Kidney tubule cell (primary cell): ENCODE measurements at regions not wholly inside any gene's neighbourhood (a gene's known extent, or its start where the extent isn't known, plus 50 kb on each side); places are given as distances from the start of the nearest gene placed in this dataset.

ENCODE experiments used
- DNase-seq: peaks from one replicate; pipeline ENCODE4 v3.0.0-alpha.2; 2018; ENCODE audit warnings: low spot score

DNA sequence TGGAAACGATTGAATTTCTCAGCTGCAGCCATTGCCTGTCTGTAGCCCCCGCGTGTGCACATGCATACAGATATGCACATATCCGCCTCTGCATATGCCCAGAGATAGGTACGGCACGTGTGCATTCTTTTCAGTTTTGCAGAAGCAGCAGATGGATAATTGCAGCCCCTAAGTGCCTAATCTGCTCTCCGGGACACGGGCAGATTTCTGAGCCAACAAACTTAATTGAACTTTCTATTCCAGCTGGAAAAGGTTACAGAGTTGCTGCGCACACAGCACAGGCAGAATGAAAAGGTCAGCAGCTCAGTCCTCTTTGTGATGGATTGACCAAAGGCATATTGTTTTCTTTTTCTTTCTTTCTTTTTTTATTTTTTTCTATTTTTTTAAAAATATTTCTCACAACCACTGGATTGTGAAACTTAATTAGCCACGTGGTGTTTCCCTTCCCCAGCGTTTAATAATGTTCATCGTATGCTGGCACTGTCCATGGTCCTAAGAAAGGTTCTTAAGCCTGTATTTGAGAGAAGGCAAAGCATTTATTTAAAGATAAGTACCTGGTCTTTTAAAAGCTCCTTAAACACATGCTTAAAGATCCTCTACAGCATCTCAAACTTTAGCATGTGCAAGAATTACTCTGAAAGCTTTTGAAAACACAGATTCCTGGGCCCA, 270.2 kb upstream of the BRINP1 start:
- DNase-seq, result peak; percentile 17

DNA sequence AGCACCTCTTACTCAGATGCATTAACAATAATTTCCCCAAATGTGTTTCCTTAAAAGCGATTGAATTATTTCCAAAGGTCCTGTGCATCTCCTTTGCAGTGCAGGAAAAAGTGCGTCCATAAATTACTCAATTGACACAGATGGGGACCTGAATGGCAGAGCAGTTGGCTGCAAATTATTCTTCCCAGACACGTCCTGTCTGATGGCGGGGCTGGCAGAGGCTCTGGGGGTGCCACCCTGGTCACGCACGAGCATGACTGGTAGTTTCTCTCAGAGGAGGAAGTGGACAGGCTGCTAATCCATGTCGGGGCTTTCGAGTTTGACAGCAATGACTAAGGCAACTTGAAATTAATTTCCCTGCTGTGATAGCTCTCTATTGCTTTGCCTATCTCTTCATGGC, 264.8 kb upstream of the BRINP1 start:
- DNase-seq, result no peak

DNA sequence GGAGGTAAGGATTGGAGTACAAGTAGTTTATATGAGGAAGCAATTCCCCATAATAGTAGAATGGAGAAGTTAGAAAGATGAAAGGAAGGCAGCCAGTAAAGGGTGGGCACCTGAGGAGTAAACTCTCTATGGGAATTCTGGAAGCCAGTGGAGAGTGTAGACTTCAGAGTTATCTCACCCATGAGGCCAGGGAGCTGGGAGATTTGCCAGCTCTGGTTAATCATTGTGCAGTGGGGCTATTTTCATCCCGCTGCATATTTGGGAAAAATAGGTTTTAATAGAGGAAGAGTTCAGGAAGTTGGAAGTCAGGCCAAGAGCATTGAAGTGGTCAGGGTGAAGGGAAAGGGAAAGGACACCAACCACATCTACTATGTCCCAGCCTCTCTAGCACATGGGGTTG, 242.3 kb upstream of the BRINP1 start:
- DNase-seq, result peak; percentile 40

DNA sequence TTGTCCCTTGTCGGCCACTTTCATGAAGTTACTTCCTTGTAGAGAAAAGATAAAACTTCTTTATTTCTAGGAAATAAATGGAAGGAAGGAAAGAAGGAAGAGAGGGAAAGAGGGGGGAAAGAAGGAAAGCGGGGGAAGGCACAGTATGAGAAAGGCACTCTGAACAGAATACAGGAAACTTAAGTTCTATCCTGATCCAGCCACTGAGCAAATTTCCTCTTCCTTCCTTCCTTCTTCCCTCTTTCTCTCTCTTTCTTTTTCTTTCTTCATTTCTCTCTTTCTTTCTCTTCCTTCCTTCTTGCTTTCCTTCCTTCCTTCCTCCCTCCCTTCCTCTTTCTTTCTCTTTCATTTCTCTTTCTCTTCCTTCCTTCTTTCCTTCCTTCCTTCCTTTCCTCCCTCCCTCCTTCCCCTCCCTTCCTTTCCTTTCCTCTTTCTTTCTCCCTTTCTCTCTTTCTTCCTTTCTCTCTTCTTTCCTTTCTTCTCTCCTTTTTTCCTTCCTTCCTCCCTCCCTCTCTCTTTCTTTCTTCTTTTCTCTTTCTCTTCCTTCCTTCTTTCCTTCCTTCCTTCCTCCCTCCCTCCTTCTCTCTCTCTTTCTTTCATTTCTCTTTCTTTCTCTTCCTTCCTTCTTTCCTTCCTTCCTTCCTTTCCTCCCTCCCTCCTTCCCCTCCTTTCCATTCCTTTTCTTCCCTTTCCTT, 240.2 kb upstream of the BRINP1 start:
- no peak for DNase-seq

DNA sequence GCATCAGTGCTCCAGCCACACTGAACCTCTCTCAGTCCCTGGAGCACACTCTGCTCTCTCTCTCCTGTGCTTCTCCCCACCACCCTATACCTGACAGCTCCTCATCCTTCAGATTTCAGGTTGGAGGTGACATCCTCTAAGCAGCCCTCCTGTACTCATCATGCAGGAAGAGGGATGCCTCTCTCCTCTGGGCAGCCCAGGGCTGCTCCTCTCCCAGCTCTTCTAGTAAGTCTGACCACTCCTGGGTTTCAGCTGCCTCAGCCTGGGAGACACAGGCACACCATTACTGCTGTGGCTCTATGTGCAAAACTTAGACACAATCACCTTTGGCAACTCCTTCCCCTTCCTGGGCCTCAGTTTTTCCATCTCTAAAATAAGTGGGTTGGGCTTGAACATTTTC, 232.4 kb upstream of the BRINP1 start:
- no peak for DNase-seq

DNA sequence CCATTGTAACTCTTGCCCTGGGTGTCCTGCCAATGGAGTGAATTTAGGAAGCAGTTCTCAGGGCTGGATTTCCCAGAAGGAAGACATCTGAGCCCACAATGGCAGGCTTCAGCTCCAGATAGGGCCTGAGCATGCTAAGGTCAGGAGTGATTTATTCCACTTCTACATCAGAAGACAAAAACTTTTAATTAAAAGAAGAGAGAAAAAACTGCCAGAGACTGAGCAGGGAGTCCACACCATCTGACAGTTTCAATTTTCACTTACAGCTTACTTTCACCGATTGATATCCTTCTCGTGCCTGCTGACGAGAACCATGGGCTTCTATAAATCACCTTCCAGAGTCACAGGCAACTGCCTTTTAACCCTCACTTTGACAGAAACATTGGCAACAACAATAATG, 228.3 kb upstream of the BRINP1 start:
- no peak for DNase-seq

DNA sequence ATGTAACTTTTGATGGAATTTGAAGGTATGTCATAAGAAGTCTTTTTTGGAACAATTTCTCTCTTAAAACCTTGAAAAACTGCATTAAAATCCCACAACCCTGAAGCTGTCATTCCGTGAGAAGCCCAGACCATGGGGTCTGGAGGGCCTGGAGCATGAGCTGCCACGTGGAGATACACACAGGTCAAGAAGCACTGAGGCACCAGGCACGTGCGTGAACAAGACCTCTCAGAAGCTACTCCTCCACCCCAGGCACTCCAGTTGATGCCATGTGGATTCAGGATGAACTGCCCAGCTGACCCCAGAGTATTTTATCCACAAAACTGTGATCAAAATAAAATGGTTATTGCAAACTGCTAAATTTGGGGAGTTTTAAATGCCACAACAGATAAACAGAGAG, 227.5 kb upstream of the BRINP1 start:
- DNase-seq, result no peak

DNA sequence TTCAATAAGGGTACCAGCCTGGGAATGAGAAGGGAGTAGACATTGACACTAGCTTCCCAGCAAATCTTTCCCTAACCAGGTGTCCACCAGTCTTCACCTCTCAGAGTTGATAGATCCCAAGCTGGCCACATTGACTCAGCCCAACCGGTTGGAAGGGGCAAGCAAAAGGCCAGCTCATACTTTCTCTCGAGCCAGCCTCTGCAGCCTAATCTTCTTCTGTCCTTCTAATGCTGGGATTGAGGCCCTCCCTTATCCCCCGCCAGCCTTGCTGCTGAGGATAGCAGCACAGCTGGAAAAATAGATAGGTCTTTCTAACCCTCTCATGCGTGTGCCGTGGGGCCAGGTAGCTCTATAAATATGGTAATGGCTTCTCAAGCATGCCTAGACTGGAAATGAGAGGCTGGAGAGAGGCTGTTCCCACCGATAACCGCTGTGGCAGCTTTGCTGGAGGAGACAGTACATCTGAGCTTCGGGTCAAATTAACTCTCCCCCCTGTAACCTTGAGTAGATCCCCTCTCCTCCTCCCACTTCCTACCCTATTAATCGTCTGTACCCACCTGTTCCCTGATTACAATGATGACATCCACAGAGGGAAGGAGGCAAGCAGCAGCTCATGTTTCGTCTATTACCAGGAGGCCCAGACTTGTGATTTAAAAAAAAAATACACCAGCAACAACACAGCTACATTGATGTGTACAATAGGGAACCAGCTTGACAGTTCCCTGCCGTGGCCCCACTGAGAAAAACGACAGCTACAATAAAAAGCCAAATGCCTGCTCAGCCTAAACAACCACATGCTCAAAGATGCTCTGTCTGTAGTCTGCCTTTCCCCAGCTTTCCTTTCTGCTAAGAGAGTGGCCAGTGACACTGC, 219.9 kb upstream of the BRINP1 start:
- no peak for DNase-seq

DNA sequence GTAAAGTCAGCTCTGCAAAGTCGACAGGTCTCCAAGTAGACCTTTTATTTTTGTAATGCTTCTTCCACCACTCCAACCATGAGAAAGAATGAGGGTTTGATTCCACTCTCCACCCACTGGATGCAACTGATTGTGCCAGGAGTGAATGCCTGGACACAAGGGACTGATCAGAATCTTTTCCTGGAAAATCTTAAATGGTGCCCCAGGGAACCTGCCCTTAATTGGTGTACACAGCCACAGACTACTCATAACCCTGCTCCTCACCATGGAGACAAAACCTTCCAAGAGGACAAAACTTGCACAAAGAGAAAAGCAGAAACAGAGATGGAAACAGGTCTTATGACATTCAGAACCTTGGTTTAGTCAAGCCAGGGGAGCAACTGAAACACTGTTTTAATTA, 208.6 kb upstream of the BRINP1 start:
- no peak for DNase-seq

DNA sequence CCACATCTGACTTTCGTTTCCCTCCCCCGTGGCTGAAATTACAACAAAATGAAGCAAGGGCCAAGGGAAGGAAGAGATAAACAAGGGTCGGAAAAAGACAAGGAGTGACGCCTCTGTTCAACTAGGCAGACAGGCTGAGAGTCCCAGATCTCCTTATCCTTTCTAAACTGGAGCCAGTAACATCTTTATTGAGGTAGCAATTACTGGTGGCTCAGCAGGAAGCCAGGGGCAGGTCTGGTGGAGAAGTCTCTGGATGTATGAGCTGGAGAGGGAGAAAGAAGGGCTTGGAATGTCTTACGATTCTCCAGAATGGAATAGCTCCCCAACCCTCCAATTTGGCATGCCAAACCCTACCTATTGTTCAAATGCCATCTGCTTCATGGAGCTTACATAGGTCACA, 190.8 kb upstream of the BRINP1 start:
- no peak for DNase-seq

DNA sequence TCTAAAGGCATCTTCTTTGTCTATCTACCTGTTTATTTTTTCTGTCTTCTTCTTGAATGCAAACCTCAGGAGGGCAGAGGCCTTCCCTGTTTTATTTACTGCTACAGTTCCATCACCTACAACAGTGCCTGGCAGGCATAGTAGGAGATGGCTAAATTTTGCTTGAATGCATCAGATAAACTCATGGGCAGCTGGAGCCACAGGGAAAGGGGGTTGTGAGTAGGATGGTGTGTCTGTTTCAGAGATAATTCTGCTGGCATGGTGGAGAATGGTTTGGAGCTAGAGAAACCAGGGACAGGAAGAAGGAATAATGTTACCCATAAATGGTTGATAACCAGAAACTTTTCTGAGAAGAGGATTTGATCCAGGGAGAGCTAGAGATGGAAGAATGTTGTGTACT, 189.8 kb upstream of the BRINP1 start:
- no peak for DNase-seq

DNA sequence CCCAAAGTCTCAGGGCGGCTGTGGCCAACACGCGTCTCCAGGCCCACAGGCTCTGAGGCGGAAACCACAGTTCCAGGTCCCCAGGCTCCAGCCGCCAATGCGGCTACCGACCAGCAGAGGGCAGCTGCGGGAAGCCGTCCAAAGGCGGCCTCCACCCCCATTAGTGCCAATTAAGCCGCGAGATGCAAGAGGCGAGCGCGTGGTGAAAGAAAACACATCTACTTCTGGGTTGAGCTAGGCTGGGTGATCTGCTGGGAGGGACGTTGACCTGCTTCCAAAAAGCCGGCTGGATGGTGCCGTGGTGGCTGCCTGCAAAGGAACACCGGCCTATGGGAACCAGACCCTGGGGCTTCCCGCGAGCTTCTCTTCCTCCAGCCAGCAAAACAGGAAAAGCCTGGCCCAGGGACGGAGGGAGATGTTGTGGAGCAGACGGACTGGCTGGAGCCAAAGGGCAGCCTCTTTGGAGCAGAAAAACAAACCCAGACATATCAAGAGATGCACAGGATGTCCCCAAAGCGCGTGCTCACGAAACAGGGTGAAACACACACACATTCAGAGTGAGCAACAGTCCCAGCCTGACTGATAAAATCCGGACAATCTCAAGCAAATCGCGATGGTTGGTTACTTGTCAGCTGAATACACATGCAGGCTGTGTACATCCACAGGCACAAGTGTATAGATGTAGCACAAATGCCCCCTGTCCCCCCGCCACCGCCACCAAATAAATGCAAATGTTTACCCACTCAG, 187.1 kb upstream of the BRINP1 start:
- DNase-seq, result peak; percentile 70

DNA sequence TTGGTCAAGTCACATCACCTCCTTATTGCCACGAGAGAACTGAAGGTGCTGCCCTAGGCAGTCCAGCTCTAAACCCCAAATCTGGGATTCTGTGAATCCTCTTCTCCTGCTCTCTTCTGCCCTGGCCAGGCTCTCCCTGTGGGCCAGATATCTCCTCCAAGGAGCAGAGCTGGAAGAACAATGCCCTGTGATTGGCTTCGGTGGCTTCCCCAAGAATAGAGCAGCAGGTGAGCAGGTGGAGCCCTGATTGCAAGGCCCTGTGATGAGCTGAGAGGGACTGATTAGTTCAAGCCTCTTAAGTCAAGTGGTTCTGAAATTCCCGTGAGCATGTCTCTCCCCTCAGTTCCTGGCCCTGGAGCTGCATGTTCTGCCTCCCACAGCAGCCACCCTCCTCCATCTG, 175.3 kb upstream of the BRINP1 start:
- DNase-seq, result no peak

DNA sequence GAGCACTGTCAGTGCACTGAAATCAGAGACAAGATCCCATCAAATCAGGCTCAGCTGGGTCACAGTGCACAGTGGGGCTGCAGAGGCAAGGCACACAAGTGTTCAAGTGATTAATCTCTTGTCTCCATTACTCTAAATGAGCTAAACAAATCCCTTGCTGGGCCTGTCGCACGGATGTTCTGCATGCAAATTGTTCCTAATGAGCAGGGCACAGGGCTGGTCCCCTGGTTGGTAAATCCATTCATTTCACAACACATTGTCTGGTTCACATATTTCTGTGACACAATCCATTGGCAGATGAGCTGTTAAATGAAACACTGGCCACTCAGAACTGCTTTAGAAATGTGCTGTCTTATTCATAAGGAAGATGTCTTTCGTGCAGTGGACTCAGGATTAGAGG, 167.9 kb upstream of the BRINP1 start:
- no peak for DNase-seq

DNA sequence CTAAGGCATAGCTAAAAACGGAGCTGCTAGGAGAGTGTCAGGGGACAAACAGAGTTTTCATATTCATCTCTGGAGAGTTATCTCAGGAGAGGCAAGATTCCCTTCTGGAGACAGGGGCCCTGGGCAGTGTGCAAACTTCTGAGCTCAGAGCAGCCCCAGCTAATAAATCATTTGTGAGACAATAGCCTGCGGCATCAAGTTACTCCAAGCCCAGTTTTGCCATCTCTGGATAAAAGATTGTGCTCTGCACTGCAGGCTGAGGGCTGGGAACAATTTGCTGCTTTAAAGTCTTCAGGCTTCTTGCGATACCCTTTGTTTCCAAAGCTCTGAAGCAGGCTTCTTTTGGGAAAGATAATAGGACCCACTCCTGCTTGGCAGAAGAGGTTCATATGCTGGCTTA, 164.3 kb upstream of the BRINP1 start:
- no peak for DNase-seq

DNA sequence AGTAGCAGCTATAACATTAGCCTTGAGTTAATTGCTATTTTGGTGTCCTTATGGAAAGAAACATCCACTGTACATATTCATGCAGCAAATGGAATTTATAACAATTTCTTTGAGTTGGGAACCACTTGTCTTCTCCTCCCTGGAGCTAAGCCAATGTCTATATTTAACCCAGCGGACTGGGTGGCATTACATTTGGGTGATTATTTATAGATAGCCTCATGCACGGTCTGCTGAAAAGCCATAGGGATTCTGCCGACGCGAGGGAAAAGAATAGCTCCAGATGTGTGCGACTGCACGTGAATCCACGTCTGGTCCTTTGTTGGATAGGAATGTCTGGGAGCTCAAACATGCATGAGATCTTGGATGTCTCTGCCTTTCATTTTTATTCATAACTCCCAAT, 157.5 kb upstream of the BRINP1 start:
- no peak for DNase-seq

DNA sequence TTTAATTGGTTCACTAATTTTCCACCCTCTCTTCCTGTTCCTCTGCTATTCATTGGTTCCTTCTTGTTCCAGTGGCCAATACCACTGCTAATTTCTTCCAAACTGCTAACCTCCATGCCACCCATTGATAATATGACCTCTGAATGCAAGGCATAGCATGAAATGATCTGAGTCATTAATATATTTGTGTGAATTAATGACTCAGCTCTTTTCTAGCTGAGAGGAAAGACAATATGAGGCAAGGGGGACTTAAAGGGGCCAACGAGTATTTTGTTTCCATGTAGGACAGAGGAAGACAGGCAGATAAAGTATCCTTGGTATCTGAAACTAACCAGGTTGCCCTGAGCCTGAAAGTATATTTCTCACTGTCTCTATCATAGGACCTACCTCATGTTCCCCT, 154.3 kb upstream of the BRINP1 start:
- no peak for DNase-seq

DNA sequence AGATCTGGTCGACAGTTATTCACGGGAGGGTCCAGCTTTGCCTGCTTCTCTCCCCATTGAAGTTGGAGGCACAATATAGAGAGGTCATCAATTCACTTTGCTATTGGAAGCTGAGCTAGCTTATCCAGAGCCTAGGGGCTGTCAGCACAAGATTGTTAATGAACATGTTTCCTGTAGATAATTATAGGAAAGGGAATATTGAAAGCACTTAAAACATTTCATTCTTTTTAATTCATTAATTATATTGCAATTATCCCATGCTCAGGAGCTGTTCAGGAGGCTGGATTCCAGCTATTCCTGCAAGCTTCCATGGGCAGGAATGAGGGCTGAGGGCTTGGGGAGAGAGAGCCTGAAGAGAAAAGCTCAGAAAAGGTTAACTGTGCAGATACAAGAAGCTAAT, 153.1 kb upstream of the BRINP1 start:
- DNase-seq, result no peak

DNA sequence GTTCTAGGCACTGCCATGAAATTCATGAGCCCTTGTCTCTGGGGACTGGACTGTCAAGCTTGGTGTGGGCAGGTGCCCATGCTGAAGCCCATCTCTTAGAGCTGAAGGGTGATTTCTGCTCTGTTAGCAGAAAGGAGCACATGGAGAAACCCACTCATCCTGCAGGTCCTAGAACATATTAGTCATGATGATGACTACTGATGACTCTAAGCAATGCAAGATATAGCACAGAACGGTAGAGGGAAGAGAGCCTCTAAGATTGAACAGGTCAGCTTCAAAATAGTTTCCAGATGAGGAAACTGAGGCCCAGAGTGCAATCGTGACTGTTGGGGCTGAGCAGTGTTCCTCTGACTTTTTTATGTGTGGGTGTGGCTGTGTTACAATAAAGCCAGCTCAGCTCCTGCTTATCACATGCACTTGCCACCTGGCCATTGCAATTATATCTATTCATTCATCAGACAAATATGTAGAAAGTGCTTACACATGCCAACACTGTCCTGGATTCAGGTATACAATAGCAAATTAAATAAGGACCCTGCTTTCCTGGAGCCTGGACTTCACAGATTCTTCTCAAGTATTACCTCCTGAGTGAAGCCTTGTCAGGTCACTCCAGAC, 140.2 kb upstream of the BRINP1 start:
- DNase-seq, result peak; percentile 14

DNA sequence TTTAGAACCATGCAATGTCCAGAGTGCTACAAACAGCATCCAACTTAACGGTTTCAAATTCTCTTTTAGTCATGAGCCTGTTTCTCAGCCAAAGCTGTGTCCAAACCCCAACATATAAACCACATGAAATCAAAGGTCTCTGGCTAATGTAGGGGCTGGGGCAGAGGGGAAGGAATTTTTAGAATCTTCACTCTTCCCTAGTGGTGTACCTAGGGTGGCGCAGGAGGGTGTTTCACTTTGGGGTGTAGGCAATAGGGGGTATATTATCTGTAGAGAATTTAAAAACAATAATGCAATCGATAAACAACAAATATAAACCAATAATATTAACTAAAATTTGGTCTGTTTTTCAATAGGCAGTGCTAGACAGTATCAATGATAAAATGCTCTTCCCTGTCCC, 132.1 kb upstream of the BRINP1 start:
- no peak for DNase-seq

DNA sequence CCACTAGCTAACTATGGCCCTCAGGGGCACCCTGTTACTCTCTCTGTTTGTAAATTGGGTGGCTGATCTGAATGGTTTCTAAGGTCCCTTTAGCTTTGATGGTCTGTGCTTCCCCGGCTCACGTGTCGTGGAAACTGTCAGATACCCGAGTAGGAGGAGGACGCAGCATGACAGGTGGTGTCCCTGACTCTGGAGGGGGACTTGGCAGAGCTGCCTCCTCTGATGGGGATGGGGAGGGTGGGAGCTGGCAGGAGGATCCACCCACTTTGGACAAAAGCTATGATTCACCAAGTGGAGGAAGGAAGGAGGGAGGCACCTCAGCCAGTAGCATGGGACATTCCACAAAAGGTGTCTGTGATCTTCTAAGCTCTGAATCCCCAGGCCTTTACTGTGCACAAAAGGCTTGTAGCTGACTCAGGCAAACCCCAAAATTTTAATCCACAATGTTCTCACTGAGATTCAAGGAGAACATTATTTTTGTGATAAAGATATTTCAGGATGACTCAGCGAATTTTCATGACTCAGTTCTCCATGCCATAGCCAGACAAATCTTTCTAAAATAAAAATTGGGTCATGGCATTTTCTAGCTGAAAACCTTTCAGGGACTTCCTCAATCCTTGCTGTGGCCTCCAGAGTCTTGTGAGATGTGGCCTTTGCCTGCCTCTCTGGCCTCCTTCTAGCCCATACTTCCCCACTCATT, 131.0 kb upstream of the BRINP1 start:
- DNase-seq, result peak; percentile 13
